Body of pancreas (tissue), 4 donors: ENCODE measurements at regions not wholly inside any gene's neighbourhood (a gene's known extent, or its start where the extent isn't known, plus 50 kb on each side); places are given as distances from the start of the nearest gene placed in this dataset.
A peak's percentile ranks its signal among the peaks of the same experiment; 100 is the strongest.
"Not testable (repeated sequence)": the region's sequence is repeated elsewhere in the genome, so short reads cannot be mapped to it uniquely, and the experiment has no call there.

ENCODE experiments used
- ATAC-seq: fragments of 150-250 bp; one replicate; pipeline ENCODE4 v1.9.1; 2016
- DNase-seq, 4 donors: peaks; one replicate each; pipeline ENCODE4 v3.0.0-alpha.2; 2019
- H3K27ac ChIP-seq, 4 donors: fragments of 200-600 bp; sonication (generic); 1 replicate in 3 of 4; 2 replicates in 1 of 4; pipeline versions ENCODE4 v1.5.1 to v1.6.1; 2016 to 2019; ENCODE audit warnings: mild to moderate bottlenecking in 1 of 4, mixed read lengths in 1 of 4, moderate library complexity in 1 of 4
- H3K27me3 ChIP-seq, 2 donors: fragments of 200-600 bp; sonication (generic); one replicate each; pipeline ENCODE4 v1.6.0; 2016; ENCODE audit warnings: mild to moderate bottlenecking in 1 of 2
- H3K36me3 ChIP-seq, 2 donors: fragments of 200-600 bp; sonication (generic); replicated peaks in 1 of 2; 2 replicates each; pipeline ENCODE4 v1.5.1; 2016; ENCODE audit warnings: low read depth in 2 of 2; ENCODE audit not compliant: insufficient read depth in 1 of 2
- H3K4me1 ChIP-seq: fragments of 200-600 bp; sonication (generic); one replicate; pipeline ENCODE4 v1.6.0; 2016
- H3K4me3 ChIP-seq, 2 donors: fragments of 200-600 bp; sonication (generic); 1 replicate in 1 of 2; 2 replicates in 1 of 2; pipeline ENCODE4 v1.5.1; 2016 to 2019
- H3K9me3 ChIP-seq, 3 donors: fragments of 200-600 bp; sonication (generic); 1 replicate in 2 of 3; 2 replicates in 1 of 3; pipeline ENCODE4 v1.5.1; 2016
- WGBS, 2 donors: methylation state at CpG; one replicate each; pipeline ENCODE4 v1.1.5; 2017; 5-methylcytosine and 5-hydroxymethylcytosine counted together
- intact Hi-C: fragments of 100-400 bp; cut with DNase I; formaldehyde crosslinking; loops from one replicate; pipeline ENCODE4 v1.15.1; 2023

- WGBS, 2 donors, result no CpG with 5 or more reads among the region's 1 CpG
- H3K36me3 ChIP-seq, H3K27me3 ChIP-seq, intact Hi-C loops, DNase-seq, H3K4me3 ChIP-seq, H3K9me3 ChIP-seq, H3K27ac ChIP-seq, H3K4me1 ChIP-seq: not testable (repeated sequence)
- peak; percentile 80 for ATAC-seq
Observed at GRCh38 chr1:145508053-145508452, 82.7 kb upstream of the NBPF20 start.

GRCh38 chr1:145505663-145506647 lies 80.6 kb upstream of the NBPF20 start:
- H3K27me3 ChIP-seq, H3K4me1 ChIP-seq, H3K27ac ChIP-seq, DNase-seq, H3K4me3 ChIP-seq, H3K9me3 ChIP-seq, intact Hi-C loops, H3K36me3 ChIP-seq: not testable (repeated sequence)
- 8 to 33% methylated on average over 2 to 5 of the region's 59 CpGs for WGBS, 2 donors
- ATAC-seq, result peak; percentile 40

GRCh38 chr1:145504834-145505413 lies 79.5 kb upstream of the NBPF20 start:
- H3K4me3 ChIP-seq, DNase-seq, H3K9me3 ChIP-seq, H3K4me1 ChIP-seq, ATAC-seq, H3K27me3 ChIP-seq, intact Hi-C loops, H3K36me3 ChIP-seq, H3K27ac ChIP-seq: not testable (repeated sequence)
- no CpG with 5 or more reads among the region's 17 CpGs for WGBS, 2 donors

GRCh38 chr1:145504310-145504709 lies 78.9 kb upstream of the NBPF20 start:
- H3K27me3 ChIP-seq, H3K9me3 ChIP-seq, H3K27ac ChIP-seq, DNase-seq, ATAC-seq, H3K4me1 ChIP-seq, H3K4me3 ChIP-seq, intact Hi-C loops, H3K36me3 ChIP-seq: not testable (repeated sequence)
- WGBS, 2 donors, result no CpG with 5 or more reads among the region's 2 CpGs

- no CpG with 5 or more reads among the region's 5 CpGs for WGBS, 2 donors
- DNase-seq, H3K36me3 ChIP-seq, ATAC-seq, H3K4me3 ChIP-seq, H3K27ac ChIP-seq, H3K9me3 ChIP-seq, intact Hi-C loops, H3K4me1 ChIP-seq, H3K27me3 ChIP-seq: not testable (repeated sequence)
Observed at GRCh38 chr1:145500251-145500650, 74.8 kb upstream of the NBPF20 start.

- DNase-seq, H3K4me1 ChIP-seq, H3K9me3 ChIP-seq, intact Hi-C loops, H3K27me3 ChIP-seq, H3K4me3 ChIP-seq, H3K27ac ChIP-seq, ATAC-seq, H3K36me3 ChIP-seq: not testable (repeated sequence)
- 67 to 94% methylated on average over 2 to 3 of the region's 7 CpGs for WGBS, 2 donors
Observed at GRCh38 chr1:145495077-145495871, 69.9 kb upstream of the NBPF20 start.

GRCh38 chr1:145488193-145488933 lies 63.0 kb upstream of the NBPF20 start:
- H3K36me3 ChIP-seq, ATAC-seq, H3K27me3 ChIP-seq, DNase-seq, H3K9me3 ChIP-seq, intact Hi-C loops, H3K4me1 ChIP-seq, H3K4me3 ChIP-seq, H3K27ac ChIP-seq: not testable (repeated sequence)
- WGBS, 2 donors, result 20% methylated on average over 8 of the region's 31 CpGs; no CpG with 5 or more reads in 1 of the 2 donors

GRCh38 chr1:145487156-145487555 lies 61.8 kb upstream of the NBPF20 start:
- H3K36me3 ChIP-seq, H3K27ac ChIP-seq, H3K4me3 ChIP-seq, DNase-seq, ATAC-seq, H3K27me3 ChIP-seq, intact Hi-C loops, H3K9me3 ChIP-seq, H3K4me1 ChIP-seq: not testable (repeated sequence)
- WGBS, 2 donors, result 3% methylated on average over 35 of the region's 36 CpGs; no CpG with 5 or more reads in 1 of the 2 donors

- DNase-seq, H3K36me3 ChIP-seq, ATAC-seq, H3K4me3 ChIP-seq, intact Hi-C loops, H3K27me3 ChIP-seq, H3K9me3 ChIP-seq, H3K27ac ChIP-seq, H3K4me1 ChIP-seq: not testable (repeated sequence)
- 51 to 70% methylated on average over 4 of the region's 4 CpGs for WGBS, 2 donors
Observed at GRCh38 chr1:145484257-145484656, 58.9 kb upstream of the NBPF20 start.

- intact Hi-C loops, DNase-seq, H3K4me3 ChIP-seq, H3K9me3 ChIP-seq, H3K27ac ChIP-seq, H3K36me3 ChIP-seq, H3K27me3 ChIP-seq, ATAC-seq, H3K4me1 ChIP-seq: not testable (repeated sequence)
- 20 to 28% methylated on average over 6 to 8 of the region's 8 CpGs for WGBS, 2 donors
Observed at GRCh38 chr1:145482214-145482860, 56.9 kb upstream of the NBPF20 start.
